Jurkat, Clone E6-1 (cell line): ENCODE measurements at regions not wholly inside any gene's neighbourhood (a gene's known extent, or its start where the extent isn't known, plus 50 kb on each side); places are given as distances from the start of the nearest gene placed in this dataset.

ENCODE experiments used
- DNase-seq: peaks from one replicate; pipeline ENCODE4 v3.0.0-alpha.2; 2011; ENCODE audit warnings: low read depth, low spot score
- H3K4me3 ChIP-seq: 2 replicates; pipeline ENCODE4 v1.5.1; 2011; ENCODE audit warnings: mild to moderate bottlenecking, low read length, control low read depth, moderate library complexity

GRCh38 chr4:98712607-98713006 lies 54.2 kb upstream of the TSPAN5 start:
- DNase-seq = no peak
- H3K4me3 ChIP-seq = no peak overlapping the region

GRCh38 chr4:98711526-98711925 lies 53.1 kb upstream of the TSPAN5 start:
- no peak for DNase-seq
- H3K4me3 ChIP-seq = no peak overlapping the region

GRCh38 chr4:98710831-98711230 lies 52.4 kb upstream of the TSPAN5 start:
- no peak overlapping the region for H3K4me3 ChIP-seq
- DNase-seq = no peak
